GM12878 (cell line): ENCODE measurements at regions not wholly inside any gene's neighbourhood (a gene's known extent, or its start where the extent isn't known, plus 50 kb on each side); places are given as distances from the start of the nearest gene placed in this dataset.

ENCODE experiments used
- ATAC-seq: fragments of 200-7000 bp; cut with Tn5 transposase; 3 replicates; pipeline ENCODE4 v1.9.1; 2020; ENCODE audit warnings: mild to moderate bottlenecking, moderate library complexity
- BruUV-seq: library from RNA; stranded (reverse); fragments of 400-500 nt; replicated peaks from 2 replicates; lab custom pipeline; 2021; lab: Mats Ljungman, UMichigan
- CTCF ChIA-PET: fragments of 300-600 bp; sonication (Branson Sonifier 250); formaldehyde crosslinking; extraction: SDS; loops from one replicate; lab custom pipeline; 2021; ENCODE audit warnings: inconsistent platforms; lab: Yijun Ruan, JAX
- POLR2A ChIA-PET: fragments of 350-600 bp; formaldehyde crosslinking; extraction: SDS; loops from one replicate; lab custom pipeline; 2021; ENCODE audit warnings: inconsistent platforms; lab: Charles Lee
- RAD21 ChIA-PET: fragments of 300-600 bp; sonication (Branson Sonifier 250); formaldehyde crosslinking; loops from one replicate; lab custom pipeline; 2023; ENCODE audit warnings: antibody characterized with exemption; ENCODE audit not compliant: unreplicated experiment; lab: Charles Lee
- SMC1A ChIA-PET: fragments of 300-600 bp; sonication (Branson Sonifier 250); formaldehyde crosslinking; loops from one replicate; lab custom pipeline; 2023; ENCODE audit not compliant: unreplicated experiment, uncharacterized antibody; lab: Charles Lee
- DNase-seq: peaks from one replicate; pipeline ENCODE4 v3.0.0-alpha.2; 2011; ENCODE audit warnings: low read depth, low spot score
- FAIRE-seq: peaks from 3 replicates; lab custom pipeline; 2011; peaks lifted over from hg19 to GRCh38; lab: Jason Lieb, UNC
- H2AFZ ChIP-seq: 2 replicates; pipeline ENCODE4 v1.6.0; 2011; ENCODE audit warnings: low read depth, low read length, control low read depth; ENCODE audit not compliant: control insufficient read depth
- H3K27ac ChIP-seq: 2 replicates; pipeline ENCODE4 v1.5.1; 2011; ENCODE audit warnings: control low read depth; ENCODE audit not compliant: control insufficient read depth, insufficient read depth
- H3K27me3 ChIP-seq, 2 experiments: replicated peaks in 1 of 2; 2 replicates each; pipeline versions ENCODE4 v1.6.0 to v1.6.1; 2011; ENCODE audit warnings: low read length in 1 of 2; ENCODE audit not compliant: control insufficient read depth in 2 of 2, insufficient read depth in 2 of 2
- H3K36me3 ChIP-seq, 2 experiments: 2 replicates each; pipeline ENCODE4 v1.5.1; 2011; ENCODE audit warnings: low read length in 1 of 2; ENCODE audit not compliant: control insufficient read depth in 2 of 2, insufficient read depth in 2 of 2
- H3K4me1 ChIP-seq: 2 replicates; pipeline ENCODE4 v1.6.1; 2011; ENCODE audit warnings: mild to moderate bottlenecking, low read length, moderate library complexity, mixed read lengths; ENCODE audit not compliant: control insufficient read depth, insufficient read depth
- H3K4me2 ChIP-seq: 2 replicates; pipeline ENCODE4 v1.6.0; 2011; ENCODE audit warnings: control low read depth; ENCODE audit not compliant: control insufficient read depth, insufficient read depth
- H3K4me3 ChIP-seq: fragments of 200-600 bp; sonication (generic); 2 replicates; pipeline ENCODE4 v1.5.1; 2016
- H3K79me2 ChIP-seq: 2 replicates; pipeline ENCODE4 v1.6.0; 2011; ENCODE audit warnings: low read length; ENCODE audit not compliant: control insufficient read depth, insufficient read depth
- H3K9ac ChIP-seq: 2 replicates; pipeline ENCODE4 v1.8.0; 2011; ENCODE audit warnings: low read length, control low read depth, mixed read lengths; ENCODE audit not compliant: control insufficient read depth, insufficient read depth
- H3K9me3 ChIP-seq: replicated peaks from 3 replicates; pipeline ENCODE4 v1.5.1; 2011; ENCODE audit warnings: mild to moderate bottlenecking, low read length; ENCODE audit not compliant: control insufficient read depth, insufficient read depth
- H4K20me1 ChIP-seq: 2 replicates; pipeline ENCODE4 v1.6.0; 2011; ENCODE audit not compliant: control insufficient read depth, insufficient read depth
- BCL11A ChIP-seq: IDR thresholded peaks from 2 replicates; pipeline ENCODE4 v1.6.1; 2011; ENCODE audit warnings: low read depth, low read length
- CBFB ChIP-seq: IDR thresholded peaks from 2 replicates; pipeline ENCODE4 v1.6.1; 2016; ENCODE audit warnings: antibody characterized with exemption, low read depth
- CBX3 ChIP-seq: fragments of 200-600 bp; sonication (generic); IDR thresholded peaks from 2 replicates; pipeline ENCODE4 v1.6.1; 2016; ENCODE audit warnings: low read depth, borderline replicate concordance
- HDAC2 ChIP-seq: fragments of 200-600 bp; sonication (generic); IDR thresholded peaks from 2 replicates; pipeline ENCODE4 v1.6.1; 2017
- MEF2B ChIP-seq: fragments of 450-650 bp; IDR thresholded peaks from 2 replicates; pipeline ENCODE4 v1.6.1; 2018; ENCODE audit warnings: mild to moderate bottlenecking, moderate library complexity; ENCODE audit not compliant: partially characterized antibody, poor library complexity, severe bottlenecking
- MXI1 ChIP-seq: fragments of 150-350 bp; IDR thresholded peaks from 2 replicates; pipeline ENCODE4 v1.6.1; 2011; ENCODE audit warnings: low read depth, mild to moderate bottlenecking, inconsistent platforms, low read length, improper control_type of control experiment
- PAX8 ChIP-seq: fragments of 450-650 bp; IDR thresholded peaks from 2 replicates; pipeline ENCODE4 v1.6.1; 2017; ENCODE audit warnings: mild to moderate bottlenecking, moderate library complexity
- POLR2AphosphoS2 ChIP-seq: IDR thresholded peaks from 2 replicates; pipeline ENCODE4 v1.6.1; 2011; ENCODE audit warnings: low read depth, mild to moderate bottlenecking, low read length, improper control_type of control experiment, moderate library complexity
- SMARCA5 ChIP-seq: fragments of 450-650 bp; IDR thresholded peaks from 2 replicates; pipeline ENCODE4 v1.6.1; 2017; ENCODE audit warnings: mild to moderate bottlenecking
- SUZ12 ChIP-seq: fragments of 200-600 bp; sonication (generic); IDR thresholded peaks from one replicate; pipeline ENCODE4 v1.6.1; 2018; ENCODE audit warnings: antibody characterized with exemption, mild to moderate bottlenecking; ENCODE audit not compliant: unreplicated experiment
- ZNF384 ChIP-seq: IDR thresholded peaks from 2 replicates; pipeline ENCODE4 v1.6.1; 2012; ENCODE audit warnings: low read depth, mild to moderate bottlenecking, low read length, improper control_type of control experiment, borderline replicate concordance
- ZNF592 ChIP-seq: fragments of 450-650 bp; IDR thresholded peaks from 2 replicates; pipeline ENCODE4 v1.6.1; 2017; ENCODE audit warnings: mild to moderate bottlenecking, moderate library complexity
- ZNF687 ChIP-seq: fragments of 450-650 bp; IDR thresholded peaks from 2 replicates; pipeline ENCODE4 v1.6.1; 2017; ENCODE audit warnings: mild to moderate bottlenecking, moderate library complexity
- WGBS: methylation state at CpG from one replicate; pipeline ENCODE4 v1.1.6; 2016; ENCODE audit warnings: low lambda C conversion rate; ENCODE audit not compliant: insufficient replicate concordance, insufficient coverage; ENCODE audit errors: missing lambda C conversion rate; 5-methylcytosine and 5-hydroxymethylcytosine counted together
- in situ Hi-C: fragments of 300-500 bp; cut with MboI; formaldehyde crosslinking; loops from 9 replicates; pipeline ENCODE4 v1.14.3; 2018; ENCODE audit warnings: mixed read lengths
- intact Hi-C: fragments of 100-400 bp; cut with micrococcal nuclease; formaldehyde crosslinking; loops from one replicate; pipeline ENCODE4 v1.14.2; 2022; ENCODE audit not compliant: unreplicated experiment

DNA sequence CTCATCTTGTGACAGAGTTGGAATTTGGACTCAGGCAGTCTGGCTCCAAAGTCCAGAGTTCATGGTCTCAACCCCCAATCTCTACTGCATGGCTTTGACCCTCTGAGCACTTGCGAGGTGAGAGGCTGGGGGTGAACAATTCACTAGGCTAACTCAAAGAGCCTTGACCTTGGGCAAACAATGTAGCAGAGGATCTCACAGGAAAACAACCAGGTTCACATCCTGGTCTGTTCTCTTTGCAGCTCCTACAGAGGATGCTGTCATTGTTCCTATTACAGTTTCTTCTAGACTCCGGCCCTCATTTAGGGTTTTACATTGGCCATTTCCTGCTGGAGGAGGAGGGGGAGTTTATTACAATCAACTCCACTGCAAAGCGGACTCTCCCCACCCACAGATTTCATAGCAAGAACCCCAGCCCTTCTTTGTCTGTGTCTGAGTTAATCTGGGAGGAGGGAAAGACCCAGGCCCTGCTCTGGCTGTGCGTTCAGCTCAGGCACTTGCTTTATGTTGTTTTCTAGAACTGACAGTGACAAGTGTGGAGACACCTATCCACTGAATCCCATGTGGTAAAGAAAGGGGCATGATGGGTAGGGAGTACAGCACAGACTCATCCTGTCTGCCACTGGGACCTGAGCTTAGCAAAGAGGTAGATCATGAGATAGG, 101.6 kb downstream of the LBH start (continued):
- TF ChIP-seq PAX8 (no peak), MXI1 (no peak), SMARCA5 (no peak)
- TF ChIP-seq, all 136 proteins: peak for 39

DNA sequence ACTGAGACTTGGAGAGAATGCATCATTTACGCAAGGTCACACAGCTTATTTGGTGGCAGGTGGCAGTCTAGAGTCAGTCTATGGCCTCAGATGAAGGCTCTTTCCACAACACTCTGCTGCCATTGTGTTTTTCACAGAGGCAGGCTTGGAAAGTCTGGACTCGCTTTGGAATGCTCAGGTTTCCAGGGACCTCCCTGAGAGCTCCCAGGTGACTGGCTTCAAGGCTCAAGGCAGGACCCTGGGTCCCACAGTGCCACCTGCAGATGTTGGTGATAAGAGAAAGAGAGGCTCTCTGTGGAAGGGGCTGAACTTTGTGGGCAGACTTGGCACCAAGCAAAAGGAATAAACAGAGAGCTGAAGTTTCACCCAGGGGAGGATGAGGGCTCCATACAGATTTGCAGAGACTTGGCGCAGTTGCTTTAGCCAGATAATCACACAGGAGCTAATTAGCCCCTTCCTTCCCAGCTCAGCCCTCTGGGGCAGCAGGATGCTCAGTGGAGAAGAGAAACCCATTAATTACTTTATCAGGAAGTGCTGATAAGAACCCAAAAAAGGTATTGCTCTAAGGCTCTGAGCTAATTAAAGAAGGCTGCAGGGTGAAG, 103.5 kb downstream of the LBH start:
- H3K27me3 ChIP-seq, result no peaks in the 10 kb centered on the region
- in situ Hi-C loops, result no loop called here
- intact Hi-C loops, result loop anchor here (5.0 kb wide), 5 partner anchors 87 to 372 kb away; partner anchors contain the start of genes LCLAT1 and YPEL5
- H3K27ac ChIP-seq, result peak overlapping the region; percentile 98
- 0 out of 2 replicates have a peak overlapping the region, but pooled peaks have one; percentile 32 for H3K9ac ChIP-seq
- ChIA-PET RAD21 (interaction anchor here (0.8 to 8.1 kb wide), 48 partner anchors 9 to 375 kb away, joined by 3 to 148 read pairs (median 5); partner anchors contain the start of genes LBH and LCLAT1), CTCF (interaction anchor here (0.7 to 6.5 kb wide), 47 partner anchors 9 to 377 kb away, joined by 3 to 108 read pairs (median 4); partner anchors contain the start of gene LBH), POLR2A (interaction anchor here (0.7 to 6.0 kb wide), 11 partner anchors 9 to 188 kb away, joined by 3 to 65 read pairs (median 4); partner anchors contain the start of genes LBH and YPEL5), SMC1A (interaction anchor here (0.6 to 10.7 kb wide), 58 partner anchors 9 to 376 kb away, joined by 3 to 282 read pairs (median 5); partner anchors contain the start of genes LBH and LCLAT1)
- BruUV-seq, result no TSS peak
- H3K36me3 ChIP-seq, result no peaks in the 10 kb centered on the region
- ATAC-seq (peak; percentile 19), DNase-seq (peak; percentile 40), FAIRE-seq (no peak)
- no peaks in the 10 kb centered on the region for H3K79me2 ChIP-seq
- H3K9me3 ChIP-seq, result peaks cover 1% of the 10 kb centered on the region; the same call in 1 of the 3 replicates
- no peaks in the 10 kb centered on the region for H4K20me1 ChIP-seq
- H3K4me2 ChIP-seq, result peak overlapping the region; percentile 80
- H3K4me1 ChIP-seq, result peaks cover 69% of the 10 kb centered on the region
- 78% methylated on average over 3 of the region's 3 CpGs for WGBS
- H3K4me3 ChIP-seq, result no peak overlapping the region
- H2AFZ ChIP-seq, result peak overlapping the region; percentile 25; the same call in 1 of the 2 replicates
- no peak for TF ChIP-seq ZNF592
- no peak for TF ChIP-seq ZNF384
- peak; percentile 44 for TF ChIP-seq MEF2B
- TF ChIP-seq CBX3, result no peak
- TF ChIP-seq ZNF687, result no peak
- peak; percentile 36; the same call in 1 of the 2 replicates for TF ChIP-seq BCL11A
- TF ChIP-seq CBFB, result no peak
- TF ChIP-seq HDAC2, result no peak
- TF ChIP-seq SUZ12, result no peak
- no peak for TF ChIP-seq POLR2AphosphoS2
